Motor neuron (in vitro differentiated cells): ENCODE measurements at regions not wholly inside any gene's neighbourhood (a gene's known extent, or its start where the extent isn't known, plus 50 kb on each side); places are given as distances from the start of the nearest gene placed in this dataset.
"Not testable (repeated sequence)": the region's sequence is repeated elsewhere in the genome, so short reads cannot be mapped to it uniquely, and the experiment has no call there.

ENCODE experiments used
- ATAC-seq, 8 experiments: fragments of 200-7000 bp; cut with Tn5 transposase; replicated peaks in 6 of 8; 2 replicates each; pipeline ENCODE4 v1.8.0; 2021; ENCODE audit warnings: mild to moderate bottlenecking in 8 of 8, moderate library complexity in 8 of 8
- H3K27ac ChIP-seq, 2 donors: fragments of 250-450 bp; sonication (Bioruptor Pico); 2 replicates each; pipeline ENCODE4 v1.9.0; 2021; ENCODE audit warnings: antibody characterized with exemption in 2 of 2, mild to moderate bottlenecking in 2 of 2, moderate library complexity in 1 of 2
- H3K4me1 ChIP-seq, 2 donors: fragments of 250-450 bp; sonication (Bioruptor Pico); replicated peaks in 1 of 2; 2 replicates each; pipeline ENCODE4 v1.6.1; 2021; ENCODE audit warnings: antibody characterized with exemption in 2 of 2, mild to moderate bottlenecking in 2 of 2, moderate library complexity in 1 of 2
- H3K4me3 ChIP-seq, 5 donors: fragments of 250-450 bp; sonication (Bioruptor Pico); 2 replicates each; pipeline ENCODE4 v1.9.0; 2021; ENCODE audit warnings: antibody characterized with exemption in 5 of 5, mild to moderate bottlenecking in 5 of 5, moderate library complexity in 4 of 5
- WGBS, 10 experiments: fragments of 450-650 bp; shearing (Covaris generic); methylation state at CpG; one replicate each; pipeline ENCODE4 v1.0.0; 2022; 5-methylcytosine and 5-hydroxymethylcytosine counted together
- in situ Hi-C, 9 experiments: fragments of 400-800 bp; cut with MboI; loops; one replicate each; pipeline ENCODE4 v1.15.0; 2021; ENCODE audit warnings: low sequenced_read_pairs in 9 of 9, low pct_unique_long_range_greater_than_20kb in 2 of 9; ENCODE audit not compliant: unreplicated experiment in 9 of 9

DNA sequence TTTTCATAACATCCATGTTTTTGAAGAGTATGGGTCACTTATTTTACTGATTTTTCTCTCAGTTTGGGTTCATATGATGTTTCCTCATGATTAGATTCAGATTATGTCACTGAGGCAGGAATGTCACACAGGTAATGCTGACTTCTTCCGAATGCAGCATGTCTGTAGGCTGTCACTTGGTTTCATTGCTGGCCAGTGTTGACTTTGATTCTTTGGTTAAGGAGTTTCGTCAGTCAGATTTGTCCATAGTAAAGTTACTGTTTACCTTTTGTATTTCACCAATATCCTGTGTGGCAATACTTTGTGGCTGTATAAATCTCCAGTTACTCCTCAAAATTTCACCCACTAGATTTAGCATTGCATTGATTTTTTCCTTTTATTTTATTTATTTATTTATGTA lies 105.6 kb downstream of the MRPL57 start:
- 11 to 100% (median 76%) methylated on average over 1 to 2 of the region's 2 CpGs; no CpG with 5 or more reads in 1 of the 10 experiments for WGBS, 10 experiments
- in situ Hi-C loops = loop anchor here in 1 of 9 experiments (25.0 kb wide), 1 partner anchor 180 kb away; the partner anchor contains the start of gene ZDHHC20
- no peak overlapping the region for H3K27ac ChIP-seq
- no peaks in the 10 kb centered on the region for H3K4me1 ChIP-seq
- no peak for ATAC-seq
- H3K4me3 ChIP-seq = no peak overlapping the region

DNA sequence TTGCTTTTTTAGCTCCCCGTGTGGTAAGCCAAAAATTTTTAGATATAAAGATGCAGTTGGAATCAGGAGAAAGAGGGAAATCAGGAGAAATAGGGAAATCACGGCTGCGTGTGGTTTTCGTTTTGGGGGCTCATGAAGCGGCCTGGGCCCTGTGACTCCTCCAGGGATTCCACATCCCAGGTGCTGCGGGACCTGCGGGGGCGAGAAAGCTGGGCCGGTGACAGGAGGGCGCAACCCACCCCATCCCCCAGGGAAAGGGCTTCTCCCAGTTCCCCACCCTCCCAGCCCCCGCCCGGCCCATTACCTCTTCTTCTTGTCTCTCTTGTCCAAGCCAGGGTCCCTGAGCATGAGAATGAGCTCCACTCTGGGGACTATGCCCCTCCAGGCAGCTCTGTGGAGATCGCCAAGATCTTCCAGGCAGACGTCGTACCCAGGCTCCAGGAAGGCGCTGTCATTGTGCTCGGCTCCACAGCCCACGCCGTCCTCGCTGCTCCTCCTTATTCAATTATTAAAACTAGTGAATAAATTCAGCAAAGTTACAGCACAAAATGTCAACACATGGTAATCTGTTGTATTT lies 111.0 kb downstream of the MRPL57 start:
- in situ Hi-C loops = loop anchor here in 1 of 9 experiments (25.0 kb wide), 1 partner anchor 175 kb away; the partner anchor contains the start of gene ZDHHC20
- Histone ChIP-seq H3K4me1 (no peaks in the 10 kb centered on the region), H3K27ac (no peak overlapping the region), H3K4me3 (no peak overlapping the region)
- 71 to 95% (median 90%) methylated on average over 3 to 11 of the region's 20 CpGs; no CpG with 5 or more reads in 4 of the 10 experiments for WGBS, 10 experiments
- ATAC-seq = no peak

DNA sequence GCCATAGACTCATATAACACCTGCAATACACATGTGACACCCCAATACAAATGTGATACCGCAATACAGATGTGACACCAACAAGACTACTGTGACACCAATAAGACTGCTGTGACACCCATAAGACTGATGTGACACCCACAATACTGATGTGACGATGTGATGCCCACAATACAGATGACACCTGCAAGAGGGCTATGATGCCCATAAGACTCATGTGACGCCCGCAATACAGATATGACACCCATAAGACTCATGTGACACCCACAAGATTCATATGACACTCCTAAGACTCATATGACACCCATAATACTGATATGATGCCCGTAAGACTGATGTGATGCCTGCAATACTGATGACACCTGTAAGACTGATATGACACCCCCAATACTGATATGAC lies 113.0 kb downstream of the MRPL57 start:
- Histone ChIP-seq H3K27ac (no peak overlapping the region), H3K4me1 (no peaks in the 10 kb centered on the region), H3K4me3 (no peak overlapping the region)
- in situ Hi-C loops = loop anchor here in 1 of 9 experiments (25.0 kb wide), 1 partner anchor 173 kb away; the partner anchor contains the start of gene ZDHHC20
- WGBS, 10 experiments = 42 to 100% (median 85%) methylated on average over 1 to 3 of the region's 5 CpGs; no CpG with 5 or more reads in 4 of the 10 experiments
- ATAC-seq = no peak

DNA sequence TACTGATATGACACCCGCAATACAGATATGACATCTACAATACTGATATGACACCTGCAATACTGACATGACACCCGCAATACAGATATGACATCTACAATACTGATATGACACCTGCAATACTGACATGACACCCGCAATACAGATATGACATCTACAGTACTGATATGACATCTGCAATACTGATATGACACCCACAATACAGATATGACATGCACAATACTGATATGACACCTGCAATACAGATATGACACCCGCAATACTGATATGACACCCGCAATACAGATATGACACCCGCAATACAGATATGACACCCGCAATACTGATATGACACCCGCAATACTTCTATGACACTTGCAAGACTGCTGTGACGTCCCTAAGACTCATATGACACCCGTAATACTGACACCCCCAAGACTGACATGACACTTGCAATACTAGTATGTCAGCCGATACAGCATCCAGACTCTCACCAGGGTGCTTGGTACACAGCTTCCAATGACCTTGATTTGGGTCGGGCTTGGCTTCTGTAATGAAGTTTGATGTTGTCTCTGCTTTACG lies 114.1 kb downstream of the MRPL57 start:
- in situ Hi-C loops = loop anchor here in 2 of 9 experiments (10.0 to 25.0 kb wide), 2 partner anchors 172 to 174 kb away; partner anchors contain the start of gene ZDHHC20 (in 1 of the 2)

DNA sequence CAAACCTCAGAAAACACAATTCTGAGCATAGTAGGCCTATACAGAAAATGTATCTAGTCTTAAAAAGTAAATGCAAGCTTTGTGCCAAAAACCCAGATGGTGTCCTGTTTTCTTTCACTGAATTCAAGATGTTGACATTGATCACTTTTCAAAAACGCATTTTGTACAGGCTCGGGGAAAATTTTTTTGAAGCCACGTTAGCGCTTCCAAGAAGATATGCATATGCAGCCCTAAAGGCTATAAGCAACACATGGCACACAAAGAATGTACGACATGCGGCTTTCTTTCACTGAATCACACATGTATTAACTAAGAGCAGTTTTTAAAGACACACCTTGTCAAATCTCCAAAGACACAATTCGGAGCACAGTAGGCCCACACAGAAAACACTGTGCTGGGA lies 115.4 kb downstream of the MRPL57 start:
- H3K4me1 ChIP-seq = no peaks in the 10 kb centered on the region
- in situ Hi-C loops = loop anchor here in 2 of 9 experiments (10.0 to 25.0 kb wide), 2 partner anchors 170 to 173 kb away; partner anchors contain the start of gene ZDHHC20 (in 1 of the 2)
- H3K4me3 ChIP-seq = no peak overlapping the region
- ATAC-seq = peak in 3 of 8 experiments; percentile 86 to 93 (median 90)
- WGBS, 10 experiments = 0 to 93% (median 82%) methylated on average over 1 to 7 of the region's 7 CpGs; no CpG with 5 or more reads in 1 of the 10 experiments
- H3K27ac ChIP-seq = no peak overlapping the region

More for the DNA sequence above, 114.1 kb downstream of the MRPL57 start:
- not testable (repeated sequence) for H3K27ac ChIP-seq, H3K4me3 ChIP-seq, H3K4me1 ChIP-seq, ATAC-seq
- 72 to 100% (median 87%) methylated on average over 1 to 11 of the region's 13 CpGs; no CpG with 5 or more reads in 2 of the 10 experiments for WGBS, 10 experiments

DNA sequence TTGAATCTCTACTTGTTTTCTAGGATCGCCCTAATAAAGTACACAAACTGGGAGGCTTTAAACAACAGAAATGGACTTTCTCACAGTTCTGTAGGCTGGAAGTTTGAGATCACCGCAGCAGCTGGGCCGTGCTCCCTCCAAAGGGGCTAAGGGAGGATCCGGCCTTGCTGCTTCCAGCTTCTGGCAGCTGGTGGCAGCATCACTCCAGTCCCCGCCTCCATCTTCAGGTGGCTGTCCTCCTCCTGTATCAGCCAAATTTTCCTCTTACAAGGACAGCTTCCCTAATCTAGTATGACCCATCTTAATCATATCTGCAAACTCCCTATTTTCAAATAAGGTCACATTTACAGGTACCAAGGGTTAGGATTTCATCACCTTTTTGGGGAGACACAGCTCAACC lies 120.5 kb downstream of the MRPL57 start:
- 0 to 40% (median 17%) methylated on average over 1 to 5 of the region's 5 CpGs; no CpG with 5 or more reads in 1 of the 10 experiments for WGBS, 10 experiments
- not testable (repeated sequence) for H3K4me1 ChIP-seq, H3K27ac ChIP-seq, H3K4me3 ChIP-seq
- in situ Hi-C loops = loop anchor here in 2 of 9 experiments (10.0 to 25.0 kb wide), 2 partner anchors 165 to 168 kb away; partner anchors contain the start of gene ZDHHC20 (in 1 of the 2)
- ATAC-seq = peak in 7 of 8 experiments; percentile 29 to 67 (median 62)

DNA sequence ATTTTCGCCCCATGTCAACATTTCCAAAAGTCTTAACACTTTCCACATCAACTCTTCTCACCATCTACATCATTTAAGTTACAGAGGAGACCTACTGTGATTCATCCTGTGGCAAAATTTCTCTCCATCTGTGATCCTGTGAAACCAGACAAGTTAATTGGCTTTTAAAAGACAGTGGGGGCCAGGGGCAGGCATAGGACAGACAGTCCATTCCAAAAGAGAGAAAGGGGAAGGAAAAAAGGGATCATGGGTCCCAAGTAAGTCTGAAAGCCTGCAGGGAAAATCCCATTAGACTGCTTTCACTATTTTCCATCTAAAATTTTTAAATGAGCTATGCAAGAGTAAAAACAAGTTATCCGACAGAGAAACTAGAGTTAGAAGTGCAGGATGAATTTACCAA lies 121.0 kb downstream of the MRPL57 start:
- Histone ChIP-seq H3K27ac (no peak overlapping the region), H3K4me3 (peak overlapping the region in 4 of 5 donors; percentile 59 to 97 (median 79)), H3K4me1 (peaks cover 2 to 4% of the 10 kb centered on the region in 2 donors)
- 22 to 100% (median 96%) methylated on average over 1 to 2 of the region's 2 CpGs; no CpG with 5 or more reads in 2 of the 10 experiments for WGBS, 10 experiments
- no peak for ATAC-seq
- in situ Hi-C loops = loop anchor here in 2 of 9 experiments (10.0 to 25.0 kb wide), 2 partner anchors 165 to 167 kb away; partner anchors contain the start of gene ZDHHC20 (in 1 of the 2)

DNA sequence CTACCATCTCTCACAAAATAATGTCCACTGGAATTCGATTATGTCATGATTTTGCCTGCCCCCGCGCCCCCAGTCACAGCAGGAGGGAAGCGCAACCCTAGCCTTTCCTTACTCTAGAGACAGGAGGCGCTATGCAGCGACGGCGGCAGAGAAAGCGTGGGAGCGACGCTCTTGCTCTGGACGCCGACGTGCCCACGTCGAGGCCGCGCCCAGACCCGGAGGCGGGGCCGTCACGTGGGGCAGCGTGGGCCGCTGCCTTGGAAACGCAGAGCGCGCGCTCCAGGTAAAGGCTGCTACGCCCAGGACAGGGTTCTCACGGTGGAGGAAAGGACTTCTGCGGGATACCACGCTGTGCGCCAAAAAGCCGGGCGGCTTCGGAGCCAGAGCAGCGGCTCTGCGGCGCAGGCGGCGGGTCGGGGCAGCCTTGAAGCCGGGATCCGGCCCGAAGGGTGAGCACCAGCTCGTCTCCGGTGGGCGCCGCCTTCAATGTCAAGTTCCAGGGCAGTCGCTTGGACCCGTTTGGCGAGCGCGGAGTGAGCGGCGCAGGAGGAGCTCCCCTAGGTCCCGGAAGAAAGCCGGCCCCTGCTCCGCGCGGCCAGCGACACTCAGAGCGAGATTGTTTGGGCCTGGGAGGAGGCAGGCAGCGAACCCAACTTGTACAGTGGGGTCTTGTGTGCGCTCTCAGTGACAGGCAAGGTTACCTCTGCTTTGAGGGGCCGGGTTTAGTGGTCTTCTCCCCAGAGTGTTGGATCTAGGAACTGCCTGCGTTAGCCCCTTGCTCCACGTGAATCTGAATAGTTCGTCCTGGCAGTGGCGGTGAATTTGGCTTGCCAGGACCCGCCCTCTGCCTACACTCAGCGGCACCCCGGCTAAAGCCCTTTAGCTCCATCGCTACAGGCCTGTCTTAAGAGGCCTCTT lies 121.7 kb downstream of the MRPL57 start:
- 0 to 1% (median 0%) methylated on average over 1 to 24 of the region's 74 CpGs; no CpG with 5 or more reads in 2 of the 10 experiments for WGBS, 10 experiments

DNA sequence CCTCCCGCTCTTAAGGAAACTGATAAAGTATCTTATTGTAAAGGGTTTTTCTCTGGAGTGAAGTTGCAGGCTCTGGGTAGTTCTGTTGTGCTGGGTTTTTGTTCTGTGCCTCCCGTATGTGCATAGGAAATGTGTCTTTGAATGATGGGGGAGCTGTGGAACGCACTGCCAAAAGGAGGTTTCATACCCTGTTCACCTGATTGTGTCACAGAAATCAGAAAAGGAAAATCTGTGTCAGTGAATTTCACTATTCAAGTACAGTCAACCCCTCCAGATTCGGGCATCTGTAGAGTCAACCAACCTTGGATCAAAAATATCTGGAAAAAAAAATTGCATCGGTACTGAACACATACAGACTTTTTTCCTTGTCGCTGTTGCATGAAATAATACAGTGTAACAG lies 127.8 kb downstream of the MRPL57 start:
- 85 to 100% (median 97%) methylated on average over 1 to 5 of the region's 6 CpGs for WGBS, 10 experiments
- no peak for ATAC-seq
- Histone ChIP-seq H3K4me1 (no peaks in the 10 kb centered on the region), H3K4me3 (no peak overlapping the region), H3K27ac (no peak overlapping the region)
- in situ Hi-C loops = loop anchor here in 1 of 9 experiments (25.0 kb wide), 1 partner anchor 158 kb away; the partner anchor contains the start of gene ZDHHC20

More for the DNA sequence above, 121.7 kb downstream of the MRPL57 start:
- ATAC-seq = peak; percentile 92 to 96 (median 94)
- in situ Hi-C loops = loop anchor here in 2 of 9 experiments (10.0 to 25.0 kb wide), 2 partner anchors 164 to 167 kb away; partner anchors contain the start of gene ZDHHC20 (in 1 of the 2)
- peaks cover 2 to 4% of the 10 kb centered on the region in 2 donors for H3K4me1 ChIP-seq
- peak overlapping the region; percentile 59 to 97 (median 80) for H3K4me3 ChIP-seq
- H3K27ac ChIP-seq = peak overlapping the region; percentile 5 to 69

DNA sequence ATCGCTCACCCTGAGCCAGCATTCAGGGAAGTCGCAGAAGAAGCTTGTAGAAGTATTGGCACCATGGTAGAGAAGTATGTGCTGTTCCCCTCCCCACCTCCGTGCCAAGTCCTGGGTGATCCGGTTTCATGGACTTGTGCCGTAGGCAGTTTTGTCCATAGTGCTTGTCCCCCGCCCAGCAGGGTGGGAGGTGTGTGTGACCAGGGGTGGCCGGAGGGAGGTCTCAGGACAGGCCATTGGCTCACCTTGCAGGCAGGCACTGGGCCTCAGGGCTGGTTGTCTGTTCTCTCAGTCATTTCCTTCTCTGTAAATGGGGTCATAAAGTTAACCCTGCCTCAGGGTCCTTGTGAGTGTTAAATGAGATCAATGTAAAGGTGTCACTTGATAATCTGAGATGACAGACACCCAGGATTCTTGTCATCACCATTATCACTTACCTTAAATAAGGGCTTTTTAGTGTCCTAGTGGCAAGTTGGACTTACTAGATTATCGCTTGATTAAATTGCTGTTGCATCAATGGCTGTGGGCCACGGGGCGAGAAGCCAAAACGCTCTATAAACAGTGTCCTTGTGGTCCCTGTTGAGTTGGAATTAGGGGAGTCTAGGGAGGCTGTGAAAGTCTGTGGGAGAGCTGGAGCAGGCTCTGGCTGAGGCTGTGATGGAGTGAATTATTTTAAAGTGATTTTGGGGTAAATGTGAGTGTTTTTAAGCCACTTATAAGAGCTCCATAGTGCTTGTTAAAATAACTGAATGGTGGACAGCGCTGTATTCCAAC lies 130.0 kb downstream of the MRPL57 start:
- not testable (repeated sequence) for ATAC-seq, H3K4me3 ChIP-seq, H3K4me1 ChIP-seq, H3K27ac ChIP-seq
- in situ Hi-C loops = loop anchor here in 1 of 9 experiments (25.0 kb wide), 1 partner anchor 156 kb away; the partner anchor contains the start of gene ZDHHC20
- WGBS, 10 experiments = 80 to 82% methylated on average over 1 to 6 of the region's 12 CpGs; no CpG with 5 or more reads in 8 of the 10 experiments

DNA sequence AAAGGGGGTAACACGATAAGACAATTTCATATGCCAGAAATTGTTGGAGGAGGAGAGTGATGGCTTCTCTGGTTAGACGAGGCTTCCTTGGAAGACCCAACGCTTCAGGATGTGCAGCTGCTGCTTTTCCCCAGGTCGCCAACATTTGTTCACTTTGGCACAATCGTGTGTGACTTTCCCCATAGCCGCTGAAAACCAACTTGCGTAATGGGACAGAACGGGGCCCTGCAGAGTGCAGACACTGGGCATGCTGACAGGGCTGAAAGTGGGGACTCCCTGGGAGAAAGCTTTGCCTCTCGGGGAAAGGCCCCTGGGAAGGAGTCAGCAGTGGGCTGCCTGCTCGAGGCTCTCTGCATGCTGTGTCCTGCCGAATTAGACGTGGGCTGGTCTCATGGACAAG lies 130.7 kb downstream of the MRPL57 start:
- ATAC-seq, H3K27ac ChIP-seq, H3K4me3 ChIP-seq, H3K4me1 ChIP-seq: not testable (repeated sequence)
- in situ Hi-C loops = loop anchor here in 1 of 9 experiments (25.0 kb wide), 1 partner anchor 155 kb away; the partner anchor contains the start of gene ZDHHC20
- no CpG with 5 or more reads among the region's 12 CpGs for WGBS, 10 experiments
